PC-3 (cell line): ENCODE measurements at regions not wholly inside any gene's neighbourhood (a gene's known extent, or its start where the extent isn't known, plus 50 kb on each side); places are given as distances from the start of the nearest gene placed in this dataset.
A peak's percentile ranks its signal among the peaks of the same experiment; 100 is the strongest.
"Not testable (repeated sequence)": the region's sequence is repeated elsewhere in the genome, so short reads cannot be mapped to it uniquely, and the experiment has no call there.

ENCODE experiments used
- ATAC-seq: fragments of 200-7000 bp; cut with Tn5 transposase; 2 replicates; pipeline ENCODE4 v1.9.1; 2020; ENCODE audit warnings: mild to moderate bottlenecking, moderate library complexity
- BruUV-seq: library from RNA; stranded (reverse); fragments of 400-500 nt; replicated peaks from 2 replicates; lab custom pipeline; 2021; lab: Mats Ljungman, UMichigan
- CTCF ChIA-PET: fragments of 300-600 bp; sonication (Branson Sonifier 250); formaldehyde crosslinking; loops from one replicate; lab custom pipeline; 2022; ENCODE audit warnings: antibody characterized with exemption; lab: Charles Lee
- POLR2A ChIA-PET: fragments of 300-600 bp; sonication (Branson Sonifier 250); formaldehyde crosslinking; loops from one replicate; lab custom pipeline; 2022; ENCODE audit warnings: antibody characterized with exemption; ENCODE audit not compliant: unreplicated experiment; lab: Charles Lee
- DNase-seq: peaks from one replicate; pipeline ENCODE4 v3.0.0-alpha.2; 2015
- H2AFZ ChIP-seq: fragments of 300-600 bp; sonication (generic); 2 replicates; pipeline ENCODE4 v1.6.0; 2016; ENCODE audit warnings: antibody characterized with exemption, low read length
- H3F3A ChIP-seq: fragments of 300-600 bp; sonication (generic); one replicate; pipeline ENCODE4 v1.6.0; 2017; ENCODE audit warnings: antibody characterized with exemption, low read length, control low read depth, mild to moderate bottlenecking; ENCODE audit not compliant: unreplicated experiment
- H3K27ac ChIP-seq: fragments of 300-600 bp; sonication (generic); 2 replicates; pipeline ENCODE4 v1.5.1; 2016; ENCODE audit warnings: mild to moderate bottlenecking, low read length
- H3K27me3 ChIP-seq: fragments of 300-600 bp; sonication (generic); 2 replicates; pipeline ENCODE4 v1.6.1; 2016; ENCODE audit warnings: low read length, mixed read lengths
- H3K36me3 ChIP-seq: fragments of 300-600 bp; sonication (generic); 2 replicates; pipeline ENCODE4 v1.6.1; 2016; ENCODE audit warnings: low read depth, mixed run types, low read length, mixed read lengths
- H3K4me1 ChIP-seq: fragments of 300-600 bp; sonication (generic); 2 replicates; pipeline ENCODE4 v1.5.1; 2016; ENCODE audit warnings: low read length; ENCODE audit not compliant: insufficient read depth
- H3K4me2 ChIP-seq: fragments of 300-600 bp; sonication (generic); 2 replicates; pipeline ENCODE4 v1.6.0; 2016; ENCODE audit warnings: low read length
- H3K4me3 ChIP-seq: fragments of 300-600 bp; sonication (generic); 2 replicates; pipeline ENCODE4 v1.5.1; 2016; ENCODE audit warnings: mild to moderate bottlenecking, low read length, mixed read lengths
- H3K79me2 ChIP-seq: fragments of 300-600 bp; sonication (generic); 2 replicates; pipeline ENCODE4 v1.6.1; 2017; ENCODE audit warnings: low read length, mixed read lengths
- H3K9ac ChIP-seq: fragments of 300-600 bp; sonication (generic); 2 replicates; pipeline ENCODE4 v1.6.0; 2016; ENCODE audit warnings: mild to moderate bottlenecking, low read length
- H3K9me2 ChIP-seq: fragments of 300-600 bp; sonication (generic); replicated peaks from 2 replicates; pipeline ENCODE4 v1.6.1; 2016; ENCODE audit warnings: mixed run types, low read length, mixed read lengths
- H3K9me3 ChIP-seq: fragments of 300-600 bp; sonication (generic); 2 replicates; pipeline ENCODE4 v1.6.1; 2016; ENCODE audit warnings: low read length, mixed read lengths
- H4K20me1 ChIP-seq: fragments of 300-600 bp; sonication (generic); 2 replicates; pipeline ENCODE4 v1.6.1; 2016; ENCODE audit warnings: low read length, mixed read lengths
- EZH2 ChIP-seq: fragments of 300-600 bp; sonication (generic); IDR thresholded peaks from one replicate; pipeline ENCODE4 v1.6.1; 2017; ENCODE audit warnings: antibody characterized with exemption, mild to moderate bottlenecking, low read length; ENCODE audit not compliant: unreplicated experiment
- EZH2phosphoT487 ChIP-seq: fragments of 300-600 bp; sonication (generic); IDR thresholded peaks from 2 replicates; pipeline ENCODE4 v1.6.1; 2018; ENCODE audit warnings: mild to moderate bottlenecking, antibody characterized with exemption, low read length, borderline replicate concordance
- intact Hi-C: fragments of 100-400 bp; cut with micrococcal nuclease; formaldehyde crosslinking; loops from 2 replicates; pipeline ENCODE4 v1.9.0; 2023
- TF ChIP-seq, protein P1 (sequence below): fragments of 300-600 bp; sonication (generic); conservative IDR thresholded peaks from 2 replicates; pipeline ENCODE4 v1.5.1; 2017; ENCODE audit warnings: antibody characterized with exemption, low read depth, mild to moderate bottlenecking, low read length

DNA sequence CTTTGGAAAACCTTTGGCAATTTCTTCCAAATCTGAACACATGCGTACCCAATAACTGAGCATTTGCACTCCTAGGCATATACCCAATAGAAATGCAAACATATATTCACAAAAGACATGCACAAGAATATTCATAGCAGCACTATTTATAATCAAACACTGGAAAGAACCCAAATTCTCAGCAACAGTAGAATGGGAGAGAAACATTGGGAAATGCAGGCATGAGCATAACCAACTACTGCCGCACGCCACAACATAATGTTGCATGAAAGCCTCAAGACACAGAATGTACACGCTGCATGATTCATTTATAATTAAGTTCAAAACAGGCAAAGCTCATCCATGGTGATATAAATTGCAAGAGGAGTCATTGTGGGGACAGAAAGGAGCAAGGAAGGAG is 69.5 kb upstream of the FBXO28 start:
- Histone ChIP-seq H3K4me2 (no peak overlapping the region), H3K27ac (no peak overlapping the region), H3K4me1 (peaks cover 6% of the 10 kb centered on the region; the same call in 1 of the 2 replicates), H3K4me3 (no peak overlapping the region), H3F3A (no peaks in the 10 kb centered on the region), H3K36me3 (no peaks in the 10 kb centered on the region), H3K79me2 (no peaks in the 10 kb centered on the region), H3K9me3 (no peaks in the 10 kb centered on the region), H2AFZ (no peak overlapping the region), H4K20me1 (no peaks in the 10 kb centered on the region), H3K9ac (no peak overlapping the region), H3K9me2 (no peaks in the 10 kb centered on the region), H3K27me3 (no peaks in the 10 kb centered on the region)
- BruUV-seq: no TSS peak
- intact Hi-C loops: no loop called here
- TF ChIP-seq, protein P1, sequence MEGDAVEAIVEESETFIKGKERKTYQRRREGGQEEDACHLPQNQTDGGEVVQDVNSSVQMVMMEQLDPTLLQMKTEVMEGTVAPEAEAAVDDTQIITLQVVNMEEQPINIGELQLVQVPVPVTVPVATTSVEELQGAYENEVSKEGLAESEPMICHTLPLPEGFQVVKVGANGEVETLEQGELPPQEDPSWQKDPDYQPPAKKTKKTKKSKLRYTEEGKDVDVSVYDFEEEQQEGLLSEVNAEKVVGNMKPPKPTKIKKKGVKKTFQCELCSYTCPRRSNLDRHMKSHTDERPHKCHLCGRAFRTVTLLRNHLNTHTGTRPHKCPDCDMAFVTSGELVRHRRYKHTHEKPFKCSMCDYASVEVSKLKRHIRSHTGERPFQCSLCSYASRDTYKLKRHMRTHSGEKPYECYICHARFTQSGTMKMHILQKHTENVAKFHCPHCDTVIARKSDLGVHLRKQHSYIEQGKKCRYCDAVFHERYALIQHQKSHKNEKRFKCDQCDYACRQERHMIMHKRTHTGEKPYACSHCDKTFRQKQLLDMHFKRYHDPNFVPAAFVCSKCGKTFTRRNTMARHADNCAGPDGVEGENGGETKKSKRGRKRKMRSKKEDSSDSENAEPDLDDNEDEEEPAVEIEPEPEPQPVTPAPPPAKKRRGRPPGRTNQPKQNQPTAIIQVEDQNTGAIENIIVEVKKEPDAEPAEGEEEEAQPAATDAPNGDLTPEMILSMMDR: no peak
- ChIA-PET POLR2A (no interaction called here), CTCF (no interaction called here)
- DNase-seq (no peak), ATAC-seq (no peak)

DNA sequence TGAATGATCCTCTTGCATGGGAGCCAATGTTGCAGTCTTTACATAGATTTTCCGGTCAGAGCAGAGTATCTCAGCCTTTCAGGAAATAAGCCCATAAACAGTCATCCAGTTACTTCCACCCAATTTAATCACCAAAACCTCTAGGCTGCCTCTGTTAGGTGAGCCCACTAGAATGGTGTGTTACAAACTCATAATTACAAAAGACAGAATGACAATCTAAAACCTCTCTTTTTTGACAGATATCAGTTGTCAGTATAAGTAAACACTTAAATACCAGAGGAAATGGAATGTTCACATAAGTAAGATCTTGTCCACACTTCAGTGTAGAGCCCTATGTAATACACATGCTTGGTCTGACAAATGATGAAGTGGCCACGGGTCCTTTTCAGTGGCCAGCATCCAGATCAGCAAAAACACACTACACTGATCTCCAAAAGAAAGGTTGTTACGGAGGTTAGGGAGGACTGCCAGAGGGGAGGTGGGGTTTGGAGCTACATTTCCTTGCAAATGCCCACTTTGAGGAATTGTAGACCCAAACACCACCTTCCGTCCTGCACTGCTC is 71.3 kb upstream of the FBXO28 start:
- Histone ChIP-seq H3K9ac (no peak overlapping the region), H3K9me3 (no peaks in the 10 kb centered on the region), H3K9me2 (no peaks in the 10 kb centered on the region), H3K27me3 (no peaks in the 10 kb centered on the region), H3F3A (no peaks in the 10 kb centered on the region), H3K79me2 (no peaks in the 10 kb centered on the region), H4K20me1 (no peaks in the 10 kb centered on the region), H2AFZ (no peak overlapping the region), H3K4me1 (peaks cover 6% of the 10 kb centered on the region; the same call in 1 of the 2 replicates), H3K4me2 (no peak overlapping the region), H3K36me3 (no peaks in the 10 kb centered on the region), H3K27ac (no peak overlapping the region), H3K4me3 (no peak overlapping the region)
- ChIA-PET CTCF (no interaction called here), POLR2A (no interaction called here)
- ATAC-seq: peak; percentile 54
- no TSS peak for BruUV-seq
- intact Hi-C loops: no loop called here
- peak; percentile 24 for DNase-seq
- TF ChIP-seq EZH2: no peak
- no peak for TF ChIP-seq EZH2phosphoT487
- TF ChIP-seq, protein P1: no peak

DNA sequence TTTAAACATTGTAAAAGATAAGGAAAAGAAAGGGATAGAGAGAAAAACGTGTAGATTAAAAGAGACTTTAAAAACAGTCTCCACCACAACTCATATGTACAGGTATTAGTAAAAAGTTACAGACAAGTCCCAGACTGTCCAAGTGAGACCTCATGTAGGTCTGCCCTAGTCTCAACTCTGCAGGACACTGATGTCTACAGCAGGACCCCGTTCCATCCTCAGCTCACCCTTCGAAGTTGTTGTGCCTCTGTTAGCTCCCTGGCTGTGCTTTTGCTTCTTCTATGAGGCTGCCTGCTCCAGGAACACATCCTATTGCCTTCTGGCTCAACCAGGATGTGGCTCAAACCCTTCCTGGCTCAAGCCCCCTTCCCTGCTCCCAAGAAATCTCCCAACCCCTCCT is 72.9 kb upstream of the FBXO28 start:
- CTCF ChIA-PET: interaction anchor here (0.6 kb wide), 1 partner anchor 232 kb away, joined by 3 read pairs; no protein-coding TSS in a partner anchor
- Histone ChIP-seq H3K4me2 (no peak overlapping the region), H4K20me1 (no peaks in the 10 kb centered on the region), H3K4me1 (peaks cover 6% of the 10 kb centered on the region; the same call in 1 of the 2 replicates), H3K4me3 (no peak overlapping the region), H3K27me3 (no peaks in the 10 kb centered on the region), H2AFZ (0 out of 2 replicates have a peak overlapping the region, but pooled peaks have one; percentile 11), H3K9me2 (no peaks in the 10 kb centered on the region), H3F3A (no peaks in the 10 kb centered on the region), H3K9ac (no peak overlapping the region), H3K27ac (no peak overlapping the region), H3K9me3 (no peaks in the 10 kb centered on the region), H3K36me3 (no peaks in the 10 kb centered on the region), H3K79me2 (no peaks in the 10 kb centered on the region)
- ATAC-seq (no peak), DNase-seq (no peak)
- TF ChIP-seq EZH2phosphoT487: no peak
- TF ChIP-seq EZH2: no peak
- TF ChIP-seq, protein P1: no peak
- intact Hi-C loops: no loop called here
- POLR2A ChIA-PET: no interaction called here
- BruUV-seq: no TSS peak

- CTCF ChIA-PET: interaction anchor here (0.6 kb wide), 1 partner anchor 232 kb away, joined by 3 read pairs; no protein-coding TSS in a partner anchor
- BruUV-seq, H3K4me2 ChIP-seq, H3K36me3 ChIP-seq, POLR2A ChIA-PET, intact Hi-C loops, H3K9me3 ChIP-seq, H3K9ac ChIP-seq, H3K27me3 ChIP-seq, H3K27ac ChIP-seq, H3K4me1 ChIP-seq, H2AFZ ChIP-seq, DNase-seq, H4K20me1 ChIP-seq, H3F3A ChIP-seq, H3K9me2 ChIP-seq, H3K4me3 ChIP-seq, H3K79me2 ChIP-seq: not testable (repeated sequence)
- peak; percentile 9; the same call in 1 of the 2 replicates for ATAC-seq
Measured at GRCh38 chr1:224040423-224040822, 73.5 kb upstream of the FBXO28 start.
